NCI-H82 treated with DMSO at 0.1 percent for 48 hours (cell line): ENCODE measurements at regions not wholly inside any gene's neighbourhood (a gene's known extent, or its start where the extent isn't known, plus 50 kb on each side); places are given as distances from the start of the nearest gene placed in this dataset.

ENCODE experiments used
- DNase-seq: peaks from one replicate; lab custom pipeline; 2025; ENCODE audit not compliant: unreplicated experiment; lab: John Stamatoyannopoulos, UW

DNA sequence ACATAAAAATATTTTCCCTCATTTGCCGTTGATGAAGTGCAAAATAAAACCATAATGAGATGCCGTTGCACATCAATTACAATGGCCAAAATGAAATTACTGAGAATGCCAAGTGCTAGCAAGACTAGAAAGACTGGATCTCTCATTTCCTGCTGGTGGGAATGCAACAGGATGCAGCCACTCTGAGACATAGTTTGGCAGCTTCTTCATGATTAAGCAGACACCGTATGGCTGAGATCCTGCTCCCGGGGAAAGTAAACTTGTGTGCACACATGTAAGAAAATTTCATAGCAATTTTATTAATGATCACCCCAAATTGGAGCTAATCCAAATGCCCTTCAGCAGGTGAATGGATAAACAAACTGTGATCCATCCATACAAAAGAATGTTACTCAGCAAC is 1013.2 kb downstream of the TBC1D22A start:
- DNase-seq: no peak

DNA sequence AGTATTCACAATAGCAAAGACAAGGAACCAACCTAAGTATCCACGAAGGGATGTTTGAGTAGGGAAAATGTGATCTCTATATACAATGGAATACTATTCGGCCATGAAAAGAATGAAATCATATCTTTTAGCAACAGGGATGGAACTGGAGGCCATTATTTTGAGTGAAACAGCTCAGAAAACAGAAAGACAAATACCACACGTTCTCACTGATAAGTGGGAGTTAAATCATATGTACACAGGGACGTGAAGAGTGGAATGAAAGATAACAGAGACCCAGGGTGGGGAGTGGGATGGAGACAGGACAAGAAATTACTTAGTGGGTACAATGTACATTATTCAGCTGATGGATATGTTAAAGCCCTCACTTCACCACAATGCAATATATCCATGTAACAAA is 1012.7 kb downstream of the TBC1D22A start:
- no peak for DNase-seq

DNA sequence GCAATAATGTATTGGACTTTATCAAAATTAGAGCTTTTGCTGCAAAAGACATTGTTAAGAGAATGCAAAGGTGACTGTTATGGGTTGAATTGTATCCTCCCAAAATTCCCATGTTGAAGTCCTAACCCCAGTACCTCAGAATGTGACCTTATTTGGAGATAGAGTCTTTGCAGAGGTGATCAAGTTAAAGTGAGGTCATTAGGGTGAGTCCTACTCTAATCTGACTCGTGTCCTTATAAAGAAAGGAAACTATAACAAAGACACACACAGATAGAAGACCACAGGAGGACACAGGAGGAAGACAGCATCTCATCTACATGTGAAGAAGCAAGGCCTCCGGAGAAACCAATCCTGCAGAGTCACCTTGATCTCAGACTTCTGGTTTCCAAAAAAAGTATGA is 1011.2 kb downstream of the TBC1D22A start:
- DNase-seq: no peak

DNA sequence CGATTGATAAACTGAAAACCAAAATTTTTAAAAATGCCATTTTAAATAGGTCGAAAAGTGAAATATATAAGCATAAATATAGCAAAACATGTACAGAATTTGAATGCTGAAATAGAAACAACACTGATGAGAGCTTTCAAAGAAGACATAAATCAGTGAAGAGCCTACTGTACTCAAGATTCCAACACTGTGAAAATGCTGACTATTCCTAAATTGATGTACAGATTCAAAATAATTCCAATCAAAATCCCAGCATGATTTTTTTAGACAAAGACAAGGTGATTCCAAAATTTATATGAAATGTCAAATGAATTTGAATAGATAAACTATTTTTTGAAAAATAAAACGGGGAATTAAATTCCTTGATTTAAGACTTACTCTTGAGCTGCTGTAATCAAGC is 1010.4 kb downstream of the TBC1D22A start:
- DNase-seq: no peak

GRCh38 chr22:47769652-47770051 is 1007.2 kb downstream of the TBC1D22A start:
- DNase-seq: no peak

GRCh38 chr22:47768027-47768426 is 1005.6 kb downstream of the TBC1D22A start:
- no peak for DNase-seq

DNA sequence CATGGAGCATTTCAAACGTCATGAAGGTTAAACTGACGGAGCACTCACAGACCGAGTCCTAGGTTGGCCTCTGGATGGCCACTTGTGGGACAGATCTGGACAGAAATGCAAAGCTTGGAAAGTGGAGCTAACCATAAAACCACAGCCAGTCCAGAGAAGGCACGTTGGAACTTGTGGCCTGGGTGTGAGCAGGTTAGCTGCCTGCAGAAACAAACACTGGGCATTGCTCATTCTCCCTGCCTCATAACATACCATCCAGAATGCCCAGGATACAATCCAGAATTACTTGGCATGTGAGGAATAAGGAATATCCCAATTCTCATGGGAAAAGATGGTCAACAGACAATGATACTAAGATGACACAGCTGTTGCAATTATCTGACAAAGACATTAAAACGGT is 1005.0 kb downstream of the TBC1D22A start:
- no peak for DNase-seq

DNA sequence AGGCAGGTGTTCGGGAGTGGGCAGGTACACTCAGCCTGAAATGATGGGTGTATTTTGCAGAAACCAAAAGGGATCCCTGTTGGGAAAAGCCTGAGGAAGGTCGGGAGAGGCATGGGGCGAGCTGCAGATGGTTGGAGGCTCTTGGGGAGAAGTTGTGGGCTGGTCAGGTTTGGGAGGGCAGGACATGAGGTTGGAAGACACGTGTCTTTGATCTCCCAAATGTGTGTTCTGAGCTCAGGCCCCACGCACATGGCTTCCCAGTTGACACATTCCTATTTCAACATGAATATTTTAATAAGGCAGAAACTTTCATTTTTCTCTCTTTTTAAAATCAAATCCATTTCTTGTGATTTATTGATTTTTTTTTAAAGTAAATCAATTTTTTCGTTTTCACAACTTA is 1003.3 kb downstream of the TBC1D22A start:
- no peak for DNase-seq

GRCh38 chr22:47762141-47762540 is 999.7 kb downstream of the TBC1D22A start:
- DNase-seq: no peak

DNA sequence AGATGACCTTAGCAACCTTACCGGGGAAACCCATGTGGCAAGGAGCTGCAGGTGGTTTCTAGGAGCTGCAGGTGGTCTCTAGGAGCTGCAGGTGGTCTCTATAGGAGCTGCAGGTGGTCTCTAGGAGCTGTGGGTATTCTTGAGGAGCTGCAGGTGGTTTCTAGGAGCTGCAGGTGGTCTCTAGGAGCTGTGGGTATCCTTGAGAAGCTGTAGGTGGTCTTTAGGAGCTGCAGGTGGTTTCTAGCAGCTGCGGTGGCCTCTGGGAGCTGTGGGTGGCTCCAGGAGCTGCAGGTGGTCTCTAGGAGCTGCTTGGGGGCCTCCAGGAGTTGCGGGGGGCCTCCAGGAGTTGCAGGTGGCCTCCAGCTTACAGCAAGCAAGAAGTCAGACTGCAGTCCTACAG is 997.5 kb downstream of the TBC1D22A start:
- no peak for DNase-seq

DNA sequence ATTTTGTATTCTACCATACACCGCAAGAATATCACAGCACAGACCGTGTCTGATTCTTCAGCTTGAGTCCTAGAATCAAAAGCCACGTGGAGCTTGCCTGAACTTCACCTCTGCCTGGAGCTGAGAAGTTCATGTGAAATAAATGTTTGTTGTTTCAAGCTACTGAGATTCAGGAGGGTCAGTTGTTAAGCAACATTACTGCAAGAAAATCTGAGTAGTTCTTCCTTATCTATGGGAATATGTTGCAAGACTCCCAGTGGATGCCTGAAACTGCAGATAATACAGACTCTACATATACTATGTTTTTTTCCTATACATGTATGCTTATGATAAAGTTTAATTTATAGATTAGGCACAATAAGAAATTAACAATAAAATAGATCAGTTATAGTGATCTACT is 995.3 kb downstream of the TBC1D22A start:
- DNase-seq: no peak

- DNase-seq: no peak
Measured at GRCh38 chr22:47750086-47750485, 987.6 kb downstream of the TBC1D22A start.

GRCh38 chr22:47748957-47749356 is 986.5 kb downstream of the TBC1D22A start:
- no peak for DNase-seq

DNA sequence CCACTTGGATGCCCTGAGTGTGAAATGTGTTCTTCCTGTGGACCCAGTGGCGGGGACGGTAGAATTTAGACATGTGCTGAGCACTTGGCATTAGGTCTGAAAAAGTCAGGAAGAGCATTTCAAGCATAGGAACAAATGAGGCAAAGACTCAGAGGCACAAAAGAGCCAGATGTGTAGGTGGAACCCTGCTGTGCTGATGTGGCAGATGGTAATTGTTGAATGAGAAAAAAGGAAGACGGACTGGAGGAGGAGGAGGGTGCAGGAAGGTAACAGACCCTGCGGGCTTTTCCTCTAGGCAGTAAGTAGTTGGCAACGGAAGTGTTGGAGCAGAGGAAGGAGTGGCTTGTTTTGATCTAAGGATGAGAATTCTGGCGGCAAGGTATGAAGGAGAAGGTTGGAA is 985.8 kb downstream of the TBC1D22A start:
- DNase-seq: no peak

DNA sequence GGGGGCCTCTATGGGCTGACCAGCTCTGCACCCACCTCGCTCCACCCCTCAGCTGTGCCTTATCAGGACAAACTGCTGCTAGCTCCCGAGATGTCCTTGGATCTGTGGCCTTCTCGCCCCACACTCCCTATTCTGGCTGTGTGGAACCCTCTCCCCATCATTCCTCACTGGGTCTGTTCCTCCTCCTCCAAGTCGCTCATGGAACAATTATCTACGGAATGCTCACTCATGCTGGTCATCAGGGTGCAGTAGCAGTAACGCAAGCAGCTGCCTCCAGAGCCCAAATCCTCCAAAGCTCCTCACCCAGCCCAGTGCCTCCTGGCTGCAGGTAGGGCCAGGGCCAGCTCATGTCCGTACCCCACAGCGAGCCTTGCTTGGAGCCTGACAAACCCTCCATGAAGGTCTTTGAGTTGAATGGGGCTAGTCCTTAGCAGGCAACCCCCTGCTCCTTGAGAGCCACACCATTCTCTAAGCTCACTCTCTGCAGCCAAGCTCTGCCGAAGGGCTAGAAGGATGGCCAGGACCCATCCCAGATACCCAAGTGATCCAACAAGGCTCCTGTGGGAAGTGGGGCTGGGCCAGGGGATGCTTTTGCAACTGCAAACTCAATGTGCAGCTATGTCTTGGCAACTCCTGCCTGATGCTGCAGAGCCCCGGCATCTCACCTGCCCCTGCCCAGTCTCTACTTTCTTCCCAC is 977.8 kb downstream of the TBC1D22A start:
- DNase-seq: no peak

GRCh38 chr22:47739291-47740015 is 977.0 kb downstream of the TBC1D22A start:
- no peak for DNase-seq

GRCh38 chr22:47738472-47739013 is 976.1 kb downstream of the TBC1D22A start:
- DNase-seq: no peak

DNA sequence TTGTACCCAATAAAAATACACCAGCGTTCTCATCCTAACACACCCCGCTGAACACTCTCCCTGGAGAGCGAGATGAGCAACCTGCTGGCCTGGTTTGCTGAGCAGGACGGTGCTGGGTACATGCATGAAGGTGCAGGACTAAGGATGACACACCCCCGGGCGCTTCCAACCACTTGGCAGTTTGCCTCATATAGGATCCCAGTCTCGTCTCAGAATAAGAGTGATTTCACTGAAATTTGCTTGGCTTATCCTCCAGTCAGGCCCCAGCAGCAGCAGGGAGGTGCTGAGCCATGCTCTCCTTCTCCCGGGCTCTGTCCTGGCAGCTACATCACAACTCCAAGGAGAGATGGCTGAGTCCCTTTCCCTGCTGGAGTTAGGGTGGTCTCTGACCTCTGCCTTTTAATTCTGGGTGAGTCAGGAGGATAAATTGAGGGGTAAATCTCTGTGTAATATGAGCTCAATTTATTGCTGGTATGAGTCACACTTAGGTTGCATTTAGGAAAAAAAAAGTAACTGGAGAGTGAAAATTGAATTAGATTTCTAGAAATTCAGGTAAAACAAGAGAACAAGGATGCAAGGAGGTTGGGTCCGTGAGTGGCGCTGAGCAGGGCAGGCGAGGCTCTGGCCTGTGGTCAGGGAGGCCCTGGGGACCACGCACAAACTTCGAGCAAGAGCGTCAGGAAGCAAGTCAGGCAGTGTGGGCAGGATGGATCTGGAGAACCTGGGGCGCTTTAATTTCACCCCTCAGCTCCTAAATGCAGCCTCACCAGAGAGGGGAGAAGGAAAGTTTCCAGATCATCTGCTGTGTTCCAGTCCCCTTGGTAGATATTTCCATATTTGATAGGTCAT is 974.0 kb downstream of the TBC1D22A start:
- DNase-seq: no peak

- DNase-seq: no peak
Measured at GRCh38 chr22:47734511-47734910, 972.1 kb downstream of the TBC1D22A start.

GRCh38 chr22:47727641-47728040 is 965.2 kb downstream of the TBC1D22A start:
- no peak for DNase-seq

GRCh38 chr22:47724751-47725150 is 962.3 kb downstream of the TBC1D22A start:
- DNase-seq: peak; percentile 2

GRCh38 chr22:47724030-47724429 is 961.6 kb downstream of the TBC1D22A start:
- no peak for DNase-seq
